Suppressor macrophage treated with lipopolysaccharide for 1 hour (primary cell): ENCODE measurements at regions not wholly inside any gene's neighbourhood (a gene's known extent, or its start where the extent isn't known, plus 50 kb on each side); places are given as distances from the start of the nearest gene placed in this dataset.
"Not testable (repeated sequence)": the region's sequence is repeated elsewhere in the genome, so short reads cannot be mapped to it uniquely, and the experiment has no call there.

ENCODE experiments used
- DNase-seq, 3 donors: peaks; one replicate each; pipeline ENCODE4 v3.0.0-alpha.2; 2020 to 2022

DNA sequence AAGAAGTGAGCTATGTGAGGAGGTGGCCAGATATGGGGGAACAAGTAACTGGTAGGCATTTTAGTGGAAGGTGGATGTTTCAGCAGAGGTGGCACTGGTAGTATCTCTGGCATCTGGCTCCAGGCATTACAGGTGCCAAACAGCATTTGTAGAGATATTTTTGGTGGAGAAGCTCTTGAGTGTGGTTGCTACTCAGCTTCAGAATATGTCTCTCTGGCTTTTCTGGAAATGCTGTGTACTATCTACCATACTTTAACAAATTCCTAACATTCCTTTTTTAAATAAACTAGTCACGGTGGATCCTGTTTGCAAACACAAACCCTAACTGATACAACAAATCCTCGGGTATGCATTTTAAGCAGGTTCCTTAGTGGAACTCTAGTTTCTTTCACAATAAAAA is 128.0 kb downstream of the BARX2 start:
- DNase-seq, result no peak

DNA sequence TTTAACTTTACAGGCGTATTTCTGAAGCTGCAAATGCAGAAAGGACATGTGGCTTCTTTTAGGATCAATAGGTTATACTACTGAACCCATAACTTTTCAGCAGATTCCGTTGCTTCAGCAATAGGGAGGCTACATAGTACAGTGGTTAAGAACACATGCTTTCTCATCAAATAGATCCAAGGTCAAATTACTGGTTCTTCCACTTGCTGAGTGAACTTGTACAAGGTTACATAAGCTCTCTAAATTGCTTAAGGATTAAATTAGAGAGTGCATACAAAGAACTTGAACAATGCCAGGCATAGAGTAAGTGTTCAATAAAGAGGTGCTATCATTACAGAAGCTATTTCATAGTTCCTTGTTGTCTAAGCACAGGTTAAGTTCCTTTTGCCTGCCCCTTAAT is 129.6 kb downstream of the BARX2 start:
- no peak for DNase-seq

DNA sequence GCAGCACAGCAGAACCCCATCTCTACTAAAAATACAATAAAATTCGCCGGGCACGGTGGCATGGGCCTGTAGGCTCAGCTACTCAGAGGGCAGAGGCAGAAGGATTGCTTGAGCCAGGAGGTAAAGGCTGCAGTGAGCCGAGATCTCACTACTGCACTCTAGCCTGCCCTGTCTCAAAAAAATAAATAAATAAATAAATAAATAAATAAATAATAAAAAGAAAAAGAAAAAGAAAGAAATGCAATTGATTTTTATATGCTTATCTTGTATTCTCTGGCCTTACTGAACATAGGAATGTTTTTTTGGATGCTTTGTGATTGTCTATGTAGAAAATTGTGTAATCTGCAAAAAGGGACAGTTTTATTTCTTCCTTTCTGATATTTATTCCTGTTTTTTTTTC is 132.5 kb downstream of the BARX2 start:
- no peak for DNase-seq

DNA sequence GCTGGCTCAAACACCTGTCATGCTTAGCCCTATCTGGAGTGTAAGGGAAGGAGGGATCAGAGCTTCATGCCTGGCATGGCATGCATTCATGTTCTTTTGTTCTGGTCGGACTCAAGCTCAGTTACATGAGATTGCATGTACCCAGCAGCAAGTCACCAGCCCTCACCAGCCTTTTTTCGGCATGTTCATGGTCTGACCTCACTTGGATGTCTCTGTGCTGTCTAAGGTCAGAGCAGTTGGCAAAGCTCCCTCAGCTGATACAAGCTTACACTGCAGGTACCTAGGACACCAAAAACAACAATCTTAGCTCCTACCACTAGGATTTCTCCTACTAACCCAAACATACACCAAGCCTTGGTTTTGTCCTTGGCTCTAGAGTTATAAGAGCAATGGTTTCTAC is 152.6 kb downstream of the BARX2 start:
- no peak for DNase-seq

DNA sequence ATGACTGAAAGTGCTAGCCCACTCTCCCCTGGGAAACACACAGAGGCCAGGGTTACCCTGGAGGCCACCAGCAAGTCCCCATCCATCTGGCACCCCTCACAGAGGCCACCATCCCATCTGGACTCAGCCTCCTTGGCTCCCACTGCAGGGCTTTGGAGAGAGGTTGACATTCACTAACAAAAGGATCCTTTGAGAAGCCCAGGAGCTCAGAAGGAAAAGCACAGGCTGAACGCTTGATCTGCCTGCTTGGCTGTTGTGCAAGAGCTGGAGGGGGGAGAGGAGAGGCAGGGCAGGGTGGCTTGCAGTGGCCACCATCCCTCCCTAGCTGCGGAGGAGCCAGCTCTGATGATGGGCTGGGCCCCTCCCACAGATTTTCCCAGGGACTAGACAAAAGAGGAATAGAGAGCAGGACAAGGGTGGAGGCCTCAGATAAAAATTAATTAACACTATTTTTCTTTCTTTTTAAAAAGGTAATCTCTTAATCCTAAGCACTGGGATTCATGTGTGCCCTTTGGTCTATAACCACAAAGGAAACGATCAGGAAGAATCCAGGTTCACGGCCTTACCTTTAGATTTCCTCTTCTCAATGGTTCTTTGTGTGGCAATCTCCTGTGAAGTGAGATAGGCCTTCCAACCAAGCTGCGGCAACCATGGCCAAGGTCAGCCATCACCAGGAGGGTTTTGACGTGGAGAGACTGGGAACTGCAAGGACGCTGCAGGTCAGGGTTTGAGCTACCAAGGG is 154.7 kb downstream of the BARX2 start:
- DNase-seq, result no peak

DNA sequence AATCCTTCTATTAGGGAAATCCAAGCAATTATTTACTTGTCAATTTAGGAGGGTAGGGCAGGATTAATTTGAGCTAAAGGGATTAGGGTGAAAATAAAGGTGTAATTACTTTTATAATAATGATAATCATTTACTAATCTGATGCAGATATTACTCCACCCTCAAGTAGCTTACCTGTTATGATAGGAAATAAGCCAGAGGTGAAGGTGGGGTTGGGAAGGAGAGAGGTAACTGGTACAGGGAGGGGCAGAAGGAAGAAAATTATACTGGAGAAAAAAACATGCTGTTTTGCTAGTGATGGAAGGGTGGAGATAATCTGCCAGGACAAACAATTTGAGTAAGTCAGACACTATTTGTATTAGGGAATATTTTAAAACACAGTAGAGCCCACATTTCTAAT is 157.7 kb downstream of the BARX2 start:
- no peak for DNase-seq

DNA sequence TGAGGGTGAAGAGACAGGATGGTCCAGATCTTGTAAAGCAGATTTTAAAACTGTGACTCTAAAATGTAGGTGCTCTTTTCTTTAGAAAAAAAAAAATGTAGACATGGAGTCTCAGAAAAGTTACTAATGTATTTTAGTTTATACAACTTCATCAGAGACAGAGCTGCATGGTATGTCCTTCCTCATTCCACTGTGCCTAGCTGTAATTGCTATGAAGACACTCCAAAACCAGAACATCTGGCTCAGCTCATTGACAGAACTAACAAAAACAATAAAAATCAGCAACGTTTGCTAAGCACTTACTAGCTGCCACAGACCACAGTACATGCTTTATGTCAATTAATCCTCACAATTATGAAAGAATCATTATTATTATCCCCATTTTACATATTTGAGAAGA is 160.7 kb downstream of the BARX2 start:
- DNase-seq, result no peak

DNA sequence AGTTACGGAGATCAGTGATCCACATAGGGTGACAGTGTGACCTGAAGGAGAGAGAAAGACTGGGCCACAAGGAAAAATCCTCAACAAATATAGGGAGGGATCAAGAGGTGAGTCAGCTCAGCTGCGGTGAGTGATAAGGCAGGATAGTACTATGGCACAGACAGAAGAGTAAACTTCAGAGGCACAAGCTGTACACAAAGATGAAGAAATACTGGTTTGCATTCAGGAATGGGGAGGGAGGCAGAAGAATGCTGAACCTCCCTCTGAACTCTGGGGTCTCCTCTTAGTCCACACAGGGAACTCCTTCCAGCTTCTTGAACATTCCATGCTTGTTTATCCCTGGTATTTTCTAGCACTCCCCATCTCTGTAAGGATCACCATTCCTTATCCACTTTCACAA is 162.7 kb downstream of the BARX2 start:
- DNase-seq, result no peak

DNA sequence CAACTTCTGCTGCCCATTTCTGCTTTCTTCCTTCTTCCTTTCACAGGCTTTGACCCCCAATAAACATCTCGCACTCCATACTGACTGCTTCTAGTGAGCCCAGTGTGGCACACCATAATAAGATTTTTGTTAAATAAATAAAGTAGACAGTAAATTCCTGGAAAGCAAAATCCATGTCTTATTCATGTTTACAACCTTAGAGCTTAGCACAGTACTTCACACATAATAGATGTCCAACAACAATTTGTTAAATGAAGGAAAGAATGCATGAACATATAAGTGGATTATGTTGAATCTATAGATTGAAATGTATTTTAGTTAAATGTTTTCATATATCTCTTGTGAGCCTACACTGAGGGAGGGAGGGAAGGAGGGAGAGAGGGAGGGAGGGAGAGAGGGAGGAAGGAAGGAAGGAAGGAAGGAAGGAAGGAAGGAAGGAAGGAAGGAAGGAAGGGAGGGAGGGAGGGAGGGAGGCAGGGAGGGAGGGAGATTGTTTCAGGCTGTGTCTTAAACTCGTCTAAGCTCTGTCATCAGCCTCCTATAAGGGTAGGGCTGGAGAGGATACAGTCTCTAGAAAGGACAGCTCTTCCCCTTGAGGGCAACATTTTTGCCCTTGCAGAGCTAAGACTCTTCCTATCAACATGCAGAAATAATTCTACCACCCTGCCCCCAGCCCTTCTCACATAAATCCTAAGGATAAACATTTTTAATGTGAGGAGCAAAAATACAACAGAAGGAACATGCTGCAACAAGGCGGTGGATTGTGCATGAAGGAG is 168.1 kb downstream of the BARX2 start:
- DNase-seq, result no peak

DNA sequence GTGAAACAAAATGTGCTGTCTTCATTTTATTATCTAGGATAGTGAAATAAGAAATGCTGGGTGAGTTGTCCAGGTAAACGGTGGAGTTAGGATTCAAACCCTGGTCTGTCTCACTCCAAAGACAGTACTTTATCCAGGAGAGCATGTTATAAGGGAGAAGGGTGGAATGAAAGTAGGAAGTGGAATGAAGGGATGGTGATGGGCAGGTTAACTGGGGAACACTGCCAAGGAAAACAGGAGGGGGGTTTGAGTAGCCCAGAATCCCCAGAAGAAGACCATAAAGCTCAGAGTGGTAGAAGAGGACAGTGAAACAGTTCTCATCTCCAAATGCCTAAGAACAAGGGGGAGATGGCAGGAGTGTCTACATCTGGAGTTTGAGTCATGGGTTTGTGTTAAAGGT is 169.0 kb downstream of the BARX2 start:
- DNase-seq, result no peak

DNA sequence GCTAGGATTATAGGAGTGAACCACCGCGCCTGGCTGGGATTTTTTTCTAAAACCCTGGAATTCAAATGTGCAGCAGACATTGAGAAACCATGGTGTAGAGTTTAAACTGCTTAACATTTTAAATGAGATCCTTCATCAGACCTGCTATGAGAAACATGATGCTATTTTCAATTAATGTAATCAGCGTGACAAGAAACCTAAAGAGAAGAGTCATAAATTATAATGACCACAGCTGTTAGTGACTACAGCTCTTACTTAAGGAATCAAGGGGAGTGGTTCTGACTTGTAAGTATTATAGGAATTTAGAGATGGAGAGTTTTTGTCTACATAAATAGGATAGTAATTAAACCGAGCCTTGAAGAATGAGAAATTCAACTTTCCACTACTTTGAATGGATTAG is 170.6 kb downstream of the BARX2 start:
- no peak for DNase-seq

DNA sequence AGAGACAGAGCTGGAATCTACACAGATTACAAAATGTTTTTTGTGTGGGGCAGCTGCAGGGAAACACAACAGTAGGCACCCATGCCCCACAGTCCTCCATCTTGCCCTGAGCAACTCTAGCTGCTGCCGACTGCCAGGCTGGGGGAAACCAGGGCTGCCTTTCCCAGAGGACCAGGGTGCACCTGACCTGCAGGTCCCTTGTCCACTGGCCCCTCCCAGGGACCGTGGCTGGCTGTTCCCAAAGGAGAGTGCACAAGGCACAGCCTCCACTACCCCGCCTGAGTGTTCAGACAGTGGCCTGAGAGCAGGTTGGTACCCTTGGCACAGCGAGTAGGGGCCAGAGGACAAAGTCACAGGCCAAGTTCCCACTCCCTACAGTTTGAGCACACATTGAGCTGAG is 181.8 kb downstream of the BARX2 start:
- no peak for DNase-seq

DNA sequence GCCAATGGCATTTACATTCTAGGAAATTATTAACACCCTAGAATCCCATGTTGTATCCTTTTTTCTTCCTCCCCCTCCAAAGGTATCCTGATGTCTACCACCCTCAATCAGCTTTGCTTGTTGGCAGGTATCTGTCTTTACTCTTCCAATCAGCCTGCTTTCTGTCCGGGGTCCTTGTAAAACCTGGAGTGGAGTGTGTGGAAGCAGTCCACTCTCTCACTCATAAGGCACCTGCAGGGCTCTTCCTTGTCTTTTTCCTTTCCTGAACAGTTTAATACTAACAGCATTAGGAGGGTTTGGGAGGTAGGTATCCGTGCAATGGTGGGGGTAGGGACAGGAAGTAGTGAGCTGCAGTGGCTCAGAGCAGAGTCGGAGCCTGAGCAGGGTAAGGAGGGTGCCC is 193.4 kb downstream of the BARX2 start:
- no peak for DNase-seq

DNA sequence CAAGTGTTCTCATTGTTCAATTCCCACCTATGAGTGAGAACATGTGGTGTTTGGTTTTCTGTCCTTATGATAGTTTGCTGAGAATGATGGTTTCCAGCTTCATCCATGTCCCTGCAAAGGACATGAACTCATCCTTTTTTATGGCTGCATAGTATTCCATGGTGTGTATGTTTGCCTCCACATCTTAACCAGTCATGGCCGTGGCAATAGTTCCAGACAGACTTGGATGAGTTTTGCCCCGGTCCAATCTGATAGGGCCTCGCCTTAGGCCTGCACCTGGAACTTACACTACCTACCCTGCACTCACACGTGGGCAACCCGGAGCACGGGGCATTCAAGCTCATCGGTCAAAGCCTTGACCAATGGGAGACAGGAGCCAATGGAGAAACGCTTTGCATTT is 197.0 kb downstream of the BARX2 start:
- DNase-seq, result not testable (repeated sequence)

DNA sequence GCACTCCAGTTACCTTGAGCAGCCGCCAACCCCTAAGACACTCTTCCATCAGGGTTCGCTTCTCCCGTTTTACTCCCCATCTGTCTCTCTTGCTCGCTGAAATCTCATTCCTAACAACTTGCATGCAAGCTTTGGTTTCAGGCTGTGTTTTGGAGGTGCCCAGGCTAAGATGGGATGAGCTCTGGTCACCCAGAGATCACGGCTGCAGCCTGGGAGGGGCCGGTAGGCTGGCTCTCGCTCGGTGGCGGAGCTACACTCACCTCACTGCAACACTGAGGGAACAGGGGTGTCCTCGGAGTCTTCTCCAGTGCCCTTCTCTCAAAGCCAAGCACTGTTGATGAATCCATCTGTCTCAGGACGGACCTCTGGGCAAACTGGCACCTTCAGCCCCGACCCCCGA is 197.5 kb downstream of the BARX2 start:
- DNase-seq, result no peak

DNA sequence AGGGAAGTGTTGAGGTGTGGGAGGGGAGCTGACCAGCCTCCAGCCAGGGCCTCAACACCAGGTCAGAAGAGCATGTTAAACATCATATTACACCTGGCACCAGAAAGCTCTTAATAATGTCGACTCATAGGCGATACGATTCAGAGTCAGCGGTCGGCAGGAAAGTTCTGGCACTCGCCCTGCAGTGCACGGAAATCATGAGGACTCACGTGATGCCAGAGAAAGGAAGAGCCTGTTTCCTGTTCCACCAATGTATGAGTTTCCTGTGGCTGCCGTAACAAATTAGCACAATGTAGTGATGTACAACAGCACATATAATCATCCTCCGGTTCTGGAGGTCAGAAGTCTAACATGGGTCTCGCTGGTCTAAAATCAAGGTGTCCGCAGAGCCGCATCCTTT is 198.8 kb downstream of the BARX2 start:
- no peak for DNase-seq

DNA sequence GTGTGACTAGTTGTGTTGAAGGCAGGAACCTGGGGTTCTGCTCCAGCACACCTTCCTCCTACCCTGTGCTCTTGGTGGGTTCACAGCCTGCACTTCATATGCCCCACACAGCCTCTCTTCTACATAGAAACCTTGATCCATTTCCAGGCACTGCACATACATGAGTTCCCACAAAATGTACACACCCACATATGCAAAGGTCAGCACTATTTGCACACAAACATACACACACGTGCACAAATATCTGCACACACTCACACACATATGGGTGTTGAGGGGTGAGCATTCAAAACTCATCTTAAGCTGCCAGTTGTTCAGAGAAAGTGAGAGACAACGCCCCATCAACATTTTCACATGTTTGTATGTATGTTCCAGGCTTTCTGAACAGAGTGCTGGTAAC is 201.0 kb downstream of the BARX2 start:
- DNase-seq, result no peak

DNA sequence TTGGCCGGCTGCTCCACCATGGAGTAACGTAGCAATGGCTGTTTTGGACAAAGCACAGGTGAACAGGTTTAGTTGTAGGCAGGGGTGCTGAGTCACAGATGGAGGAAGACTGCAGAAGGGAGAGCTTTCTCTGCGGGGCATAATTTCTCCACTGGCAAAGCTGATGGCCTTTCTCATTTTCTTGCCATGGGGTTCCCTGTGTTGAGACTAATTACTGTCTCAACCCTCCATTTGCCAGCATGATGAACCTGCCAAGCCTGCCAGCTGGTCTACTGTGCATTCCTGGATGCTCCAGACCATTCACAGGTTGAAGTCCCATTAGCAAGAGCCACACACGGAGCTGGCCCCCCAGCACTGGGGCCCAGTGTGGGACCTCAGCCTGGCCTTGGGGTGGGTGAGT is 202.4 kb downstream of the BARX2 start:
- DNase-seq, result no peak

DNA sequence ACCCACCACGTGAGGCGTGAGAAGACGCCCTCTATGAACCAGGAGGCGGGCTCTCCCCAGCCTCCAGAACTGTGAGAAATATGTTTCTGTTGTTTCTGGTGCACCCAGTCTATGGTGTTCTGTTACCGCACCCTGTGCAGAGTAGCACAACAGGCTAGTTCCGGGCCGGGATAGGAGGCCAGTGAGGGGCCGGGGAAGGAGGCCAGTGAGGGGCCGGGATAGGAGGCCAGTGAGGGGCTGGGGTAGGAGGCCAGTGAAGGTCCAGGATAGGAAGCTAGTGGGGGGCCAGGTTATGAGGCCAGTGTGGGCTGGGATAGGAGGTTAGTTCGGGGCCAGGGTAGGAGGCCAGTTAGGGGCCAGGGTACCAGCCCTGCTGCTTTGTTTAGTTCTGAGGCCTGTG is 204.6 kb downstream of the BARX2 start:
- no peak for DNase-seq

DNA sequence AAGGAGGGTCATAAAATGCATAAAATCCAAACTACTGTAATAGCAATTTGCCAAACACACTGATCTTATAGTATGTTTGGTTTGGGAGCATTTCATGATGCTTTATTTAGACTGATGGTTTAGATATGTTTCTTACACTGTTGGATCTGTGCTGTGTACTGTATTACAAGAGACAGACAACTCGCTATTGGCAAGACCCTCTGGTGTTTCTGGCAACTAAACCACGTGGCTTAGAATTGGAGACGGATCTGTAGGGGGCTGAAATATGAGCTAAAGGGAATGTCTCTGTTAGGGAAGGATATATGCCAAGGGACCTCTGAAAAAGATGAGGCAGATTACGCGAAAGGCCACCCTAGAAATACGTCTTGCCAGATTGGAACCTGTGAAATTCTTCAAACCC is 208.7 kb downstream of the BARX2 start:
- DNase-seq, result no peak

DNA sequence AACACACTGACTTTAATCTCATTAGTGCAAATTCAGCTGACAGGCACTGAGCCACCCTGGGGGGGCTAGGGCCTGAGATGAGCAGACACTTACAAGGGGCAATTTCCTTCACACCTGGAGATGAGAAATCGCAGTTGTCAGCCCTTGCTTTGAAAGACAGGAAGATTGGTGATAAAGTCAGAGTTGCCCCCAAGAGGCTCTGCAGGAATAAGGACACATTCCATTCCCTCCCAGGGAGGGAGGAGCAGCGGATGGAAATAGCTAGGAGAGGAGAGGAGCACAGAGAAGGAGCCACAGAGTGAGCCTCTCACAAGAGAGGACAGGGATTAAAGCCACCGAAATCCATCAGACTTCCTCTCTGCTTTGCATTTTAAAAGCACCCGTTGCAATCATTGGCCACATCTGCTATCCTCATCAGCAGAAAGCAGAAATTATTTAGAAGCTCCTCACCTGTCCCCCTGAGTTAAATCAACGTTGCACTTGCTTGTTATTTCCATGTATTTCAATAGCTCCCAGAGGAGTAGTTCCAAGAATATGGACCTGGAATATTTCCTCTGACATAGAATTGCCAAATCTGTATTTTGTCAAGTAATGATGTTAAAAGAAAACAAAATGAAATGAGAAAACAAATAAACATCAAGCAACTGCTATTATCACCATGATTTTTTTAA is 213.7 kb downstream of the BARX2 start:
- no peak for DNase-seq

DNA sequence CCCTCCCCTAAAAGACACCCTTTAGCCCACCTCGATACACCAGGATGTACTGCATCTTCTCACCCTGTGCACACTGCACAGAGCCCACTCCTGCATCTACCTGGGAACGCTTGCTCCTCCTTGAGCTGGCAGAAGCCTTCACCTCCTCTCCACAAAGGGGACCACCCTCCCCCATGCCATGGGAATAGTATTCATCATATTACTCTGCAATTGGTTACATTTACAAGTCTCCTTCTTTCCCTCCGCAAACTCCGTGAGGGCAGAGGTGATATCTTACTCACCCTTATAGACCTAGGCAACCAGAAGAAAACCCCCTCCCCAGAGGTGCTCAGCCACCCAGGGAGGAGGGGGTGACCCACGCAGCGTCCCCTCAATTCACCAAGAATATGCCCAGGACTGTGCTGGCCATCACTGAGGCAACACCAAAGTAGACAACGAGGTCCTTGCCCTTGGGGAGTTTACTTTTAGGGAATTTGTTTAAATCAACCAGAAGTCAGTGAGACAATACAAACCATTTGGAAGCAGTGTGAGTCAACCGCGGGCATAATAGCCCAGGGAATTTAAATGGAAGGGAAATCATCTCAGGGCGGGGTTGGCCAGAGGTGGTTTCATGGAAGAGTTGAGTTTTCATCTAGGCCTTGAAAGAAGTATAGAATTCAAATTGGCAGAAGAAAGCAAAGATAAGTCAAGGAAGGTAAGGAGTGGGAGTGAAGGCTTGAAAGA is 214.5 kb downstream of the BARX2 start:
- DNase-seq, result no peak

DNA sequence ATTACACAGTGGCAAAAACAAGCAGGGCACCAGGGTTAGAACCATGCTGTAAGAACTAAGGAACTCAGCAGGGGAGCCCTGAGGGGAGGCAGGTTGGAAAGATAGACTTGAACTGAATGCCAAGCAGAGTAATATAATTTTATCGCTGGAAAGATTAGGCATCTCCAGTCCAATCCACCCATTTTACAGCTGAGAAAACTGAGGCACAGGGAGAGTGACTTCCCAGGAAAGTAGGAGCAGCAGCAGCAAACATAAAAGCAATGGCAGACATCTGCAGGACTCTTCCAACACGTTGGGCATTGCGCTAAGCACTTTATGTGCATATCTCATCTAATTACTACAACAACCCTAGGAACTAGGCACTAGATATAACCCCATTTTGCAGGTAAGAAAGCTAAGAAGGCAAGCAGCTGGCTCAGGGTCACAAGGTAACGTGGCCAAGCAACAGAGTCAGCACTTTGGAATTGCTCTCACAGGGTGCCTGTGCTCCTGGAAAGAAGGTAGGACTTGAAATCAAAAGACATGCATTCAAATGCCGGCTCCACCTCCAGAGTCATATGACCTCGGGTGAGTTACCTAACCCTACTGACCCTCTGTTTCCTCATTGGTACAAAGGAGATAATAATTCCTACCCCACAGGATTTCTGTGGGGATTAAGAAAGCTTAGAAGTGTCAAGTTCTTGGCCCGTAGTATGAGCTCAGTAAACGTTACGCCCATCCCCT is 215.3 kb downstream of the BARX2 start:
- DNase-seq, result no peak
